NCI-H526 (cell line): ENCODE measurements at regions not wholly inside any gene's neighbourhood (a gene's known extent, or its start where the extent isn't known, plus 50 kb on each side); places are given as distances from the start of the nearest gene placed in this dataset.

ENCODE experiments used
- DNase-seq, 2 experiments: peaks; one replicate each; lab custom pipeline; 2025; lab: John Stamatoyannopoulos, UW

- DNase-seq, result no peak
Measured at GRCh38 chr1:106072909-106073600, 983.4 kb upstream of the PRMT6 start.

GRCh38 chr1:106080608-106081325 is 975.7 kb upstream of the PRMT6 start:
- no peak for DNase-seq

GRCh38 chr1:106111044-106111443 is 945.4 kb upstream of the PRMT6 start:
- DNase-seq, result no peak

GRCh38 chr1:106113851-106114250 is 942.6 kb upstream of the PRMT6 start:
- DNase-seq, result no peak

GRCh38 chr1:106120789-106121188 is 935.7 kb upstream of the PRMT6 start:
- DNase-seq, result no peak

GRCh38 chr1:106121728-106122127 is 934.7 kb upstream of the PRMT6 start:
- no peak for DNase-seq

- no peak for DNase-seq
Measured at GRCh38 chr1:106134561-106134960, 921.9 kb upstream of the PRMT6 start.

- no peak for DNase-seq
Measured at GRCh38 chr1:106173101-106173500, 883.4 kb upstream of the PRMT6 start.

GRCh38 chr1:106178791-106179190 is 877.7 kb upstream of the PRMT6 start:
- no peak for DNase-seq

GRCh38 chr1:106181866-106182265 is 874.6 kb upstream of the PRMT6 start:
- DNase-seq, result no peak

- no peak for DNase-seq
Measured at GRCh38 chr1:106185089-106185488, 871.4 kb upstream of the PRMT6 start.

GRCh38 chr1:106189780-106190179 is 866.7 kb upstream of the PRMT6 start:
- DNase-seq, result no peak

GRCh38 chr1:106194206-106194605 is 862.3 kb upstream of the PRMT6 start:
- DNase-seq, result no peak

GRCh38 chr1:106200711-106201110 is 855.8 kb upstream of the PRMT6 start:
- no peak for DNase-seq

GRCh38 chr1:106207185-106207584 is 849.3 kb upstream of the PRMT6 start:
- DNase-seq, result no peak

GRCh38 chr1:106217765-106218164 is 838.7 kb upstream of the PRMT6 start:
- no peak for DNase-seq

GRCh38 chr1:106222403-106222802 is 834.1 kb upstream of the PRMT6 start:
- DNase-seq, result no peak

GRCh38 chr1:106223213-106223612 is 833.3 kb upstream of the PRMT6 start:
- DNase-seq, result no peak

- no peak for DNase-seq
Measured at GRCh38 chr1:106224426-106224825, 832.0 kb upstream of the PRMT6 start.

- no peak for DNase-seq
Measured at GRCh38 chr1:106225403-106225802, 831.1 kb upstream of the PRMT6 start.

GRCh38 chr1:106226550-106226949 is 829.9 kb upstream of the PRMT6 start:
- DNase-seq, result no peak

- no peak for DNase-seq
Measured at GRCh38 chr1:106232128-106232527, 824.3 kb upstream of the PRMT6 start.

GRCh38 chr1:106233511-106233910 is 823.0 kb upstream of the PRMT6 start:
- no peak for DNase-seq

- no peak for DNase-seq
Measured at GRCh38 chr1:106249365-106249764, 807.1 kb upstream of the PRMT6 start.
